ENCODE measurements at regions not wholly inside any gene's neighbourhood (a gene's known extent, or its start where the extent isn't known, plus 50 kb on each side); places are given as distances from the start of the nearest gene placed in this dataset.

DNA sequence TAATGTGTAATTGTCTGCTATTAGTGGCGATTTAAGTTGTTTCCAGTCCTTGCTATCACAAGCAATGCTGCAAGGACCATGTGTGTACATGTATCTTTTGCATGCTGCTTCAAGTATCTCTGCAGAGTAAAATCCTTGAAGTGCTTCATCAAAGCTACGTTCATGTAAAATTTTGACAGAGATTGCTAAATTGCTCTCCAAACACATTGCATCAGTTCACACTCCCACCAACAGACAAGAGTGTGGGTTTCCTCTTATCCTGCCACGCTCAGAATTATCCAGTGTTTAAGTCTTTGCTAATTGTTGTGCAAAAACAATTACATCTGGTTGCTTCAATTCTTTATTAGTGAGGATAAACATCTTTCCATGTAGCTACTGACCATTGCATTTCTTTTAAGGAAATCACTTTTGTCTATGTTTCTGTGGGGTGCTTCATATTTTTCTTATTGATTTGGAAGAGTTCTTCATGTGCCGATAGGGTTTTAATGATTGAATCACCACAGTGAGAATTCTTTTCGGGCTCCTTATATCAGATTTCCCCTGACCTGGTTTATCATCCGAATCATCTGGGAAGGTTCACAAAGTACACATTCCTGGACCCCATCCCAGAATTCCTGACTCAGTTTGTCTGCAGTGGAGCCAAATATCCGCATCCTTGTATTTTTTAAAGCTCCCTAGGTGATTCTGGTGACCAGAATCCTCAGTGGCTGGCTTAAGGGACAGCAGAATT, 56.3 kb upstream of the GALNT2 start:
- DNase-seq, result no peak

GRCh38 chr1:230011333-230012092, 55.5 kb upstream of the GALNT2 start:
- no peak for DNase-seq

- DNase-seq, result no peak
Observed at GRCh38 chr1:230012093-230012393, 55.0 kb upstream of the GALNT2 start.

DNA sequence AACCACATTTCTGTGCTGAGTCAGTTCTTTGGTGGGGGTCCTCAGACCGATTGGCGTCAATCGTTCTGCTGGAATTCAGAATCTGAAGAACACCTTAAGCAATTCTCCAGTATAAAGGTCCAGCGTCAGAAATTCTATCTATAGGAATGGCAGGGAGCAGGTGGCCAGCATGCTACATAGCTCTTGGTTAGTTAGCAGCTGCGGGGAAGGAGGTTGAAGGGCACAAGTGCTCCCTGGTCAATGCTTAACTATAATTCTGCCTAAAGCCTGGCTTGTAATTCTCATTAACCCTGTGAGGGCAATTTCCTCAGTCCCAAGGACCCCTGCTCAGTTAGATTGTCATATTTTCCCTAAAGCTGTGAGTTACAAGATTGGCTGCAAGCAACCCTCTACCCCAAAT, 54.3 kb upstream of the GALNT2 start:
- no peak for DNase-seq

GRCh38 chr1:230016159-230016558, 50.9 kb upstream of the GALNT2 start:
- no peak for DNase-seq
